Endothelial cell of umbilical vein (primary cell): ENCODE measurements at regions not wholly inside any gene's neighbourhood (a gene's known extent, or its start where the extent isn't known, plus 50 kb on each side); places are given as distances from the start of the nearest gene placed in this dataset.

ENCODE experiments used
- BruUV-seq: library from RNA; stranded (reverse); fragments of 400-500 nt; replicated peaks from 2 replicates; lab custom pipeline; 2021; lab: Mats Ljungman, UMichigan
- CTCF ChIA-PET: fragments of 300-600, 350-600 bp; sonication (Branson Sonifier 250); formaldehyde crosslinking; loops from one replicate; lab custom pipeline; 2021; ENCODE audit warnings: antibody characterized with exemption, inconsistent platforms; lab: Charles Lee
- POLR2A ChIA-PET: fragments of 300-600, 350-600 bp; sonication (Branson Sonifier 250); formaldehyde crosslinking; loops from one replicate; lab custom pipeline; 2021; ENCODE audit warnings: antibody characterized with exemption, inconsistent platforms; lab: Charles Lee
- DNase-seq: peaks from one replicate; pipeline ENCODE4 v3.0.0-alpha.2; 2011; ENCODE audit warnings: low read depth, low spot score
- FAIRE-seq: peaks from 2 replicates; lab custom pipeline; 2011; peaks lifted over from hg19 to GRCh38; lab: Jason Lieb, UNC
- H2AFZ ChIP-seq: 2 replicates; pipeline ENCODE4 v1.6.0; 2012; ENCODE audit warnings: low read depth, low read length, control low read depth, inconsistent platforms
- H3K27ac ChIP-seq: 2 replicates; pipeline ENCODE4 v1.5.1; 2011; ENCODE audit warnings: low read depth, mild to moderate bottlenecking, control low read depth, low read length, moderate library complexity; ENCODE audit not compliant: insufficient read depth
- H3K27me3 ChIP-seq, 2 experiments: 2 replicates each; pipeline versions ENCODE4 v1.6.0 to v1.6.1; 2011; ENCODE audit warnings: low read length in 2 of 2, mixed read lengths in 1 of 2; ENCODE audit not compliant: control insufficient read depth in 2 of 2, insufficient read depth in 2 of 2
- H3K36me3 ChIP-seq, 2 experiments: 2 replicates in 1 of 2; 3 replicates in 1 of 2; pipeline ENCODE4 v1.5.1; 2011; ENCODE audit warnings: low read length in 2 of 2, mild to moderate bottlenecking in 1 of 2, moderate library complexity in 1 of 2; ENCODE audit not compliant: control insufficient read depth in 2 of 2, insufficient read depth in 2 of 2; ENCODE audit errors: extremely low read depth in 1 of 2
- H3K4me1 ChIP-seq: 3 replicates; pipeline ENCODE4 v1.5.1; 2011; ENCODE audit warnings: mild to moderate bottlenecking, low read length; ENCODE audit not compliant: control insufficient read depth, insufficient read depth; ENCODE audit errors: extremely low read depth
- H3K4me2 ChIP-seq: 2 replicates; pipeline ENCODE4 v1.6.1; 2011; ENCODE audit warnings: low read length, control low read depth, mixed read lengths; ENCODE audit not compliant: insufficient read depth
- H3K4me3 ChIP-seq, 3 experiments: fragments of 200-600 bp in 1 of 3; sonication (generic), shearing (Covaris generic) in 1 of 3; replicated peaks in 1 of 3; 2 replicates each; pipeline ENCODE4 v1.5.1; 2011 to 2016; ENCODE audit warnings: control low read depth in 3 of 3, low read length in 3 of 3, mild to moderate bottlenecking in 2 of 3, inconsistent platforms in 1 of 3, low read depth in 1 of 3, moderate library complexity in 1 of 3; ENCODE audit not compliant: insufficient read depth in 1 of 3
- H3K79me2 ChIP-seq: 2 replicates; pipeline ENCODE4 v1.6.0; 2012; ENCODE audit warnings: low read length, inconsistent platforms; ENCODE audit not compliant: control insufficient read depth, insufficient read depth
- H3K9ac ChIP-seq: replicated peaks from 2 replicates; pipeline ENCODE3; 2011; ENCODE audit warnings: low read length, control low read depth; ENCODE audit not compliant: insufficient read depth; ENCODE audit errors: extremely low read depth
- H3K9me1 ChIP-seq: replicated peaks from 3 replicates; pipeline ENCODE4 v1.6.0; 2011; ENCODE audit warnings: mild to moderate bottlenecking, low read length; ENCODE audit not compliant: control insufficient read depth, insufficient read depth; ENCODE audit errors: extremely low read depth
- H3K9me3 ChIP-seq: replicated peaks from 2 replicates; pipeline ENCODE4 v1.5.1; 2012; ENCODE audit warnings: low read length, inconsistent platforms; ENCODE audit not compliant: control insufficient read depth, insufficient read depth
- H4K20me1 ChIP-seq: replicated peaks from 2 replicates; pipeline ENCODE3; 2011; ENCODE audit warnings: mild to moderate bottlenecking, low read length; ENCODE audit not compliant: control insufficient read depth, insufficient read depth; ENCODE audit errors: extremely low read depth
- CTCF ChIP-seq, 2 donors: IDR thresholded peaks; 1 replicate in 1 of 2; 2 replicates in 1 of 2; pipeline ENCODE4 v1.5.1; 2011; ENCODE audit warnings: low read length in 2 of 2, mild to moderate bottlenecking in 2 of 2, moderate library complexity in 2 of 2, control low read depth in 1 of 2, inconsistent platforms in 1 of 2, low read depth in 1 of 2; ENCODE audit not compliant: insufficient read depth in 1 of 2; ENCODE audit errors: extremely low read depth in 1 of 2
- EZH2 ChIP-seq: IDR thresholded peaks from 2 replicates; pipeline ENCODE4 v1.6.1; 2012; ENCODE audit warnings: borderline replicate concordance, low read depth, mild to moderate bottlenecking, moderate library complexity, low read length, inconsistent platforms; ENCODE audit not compliant: severe bottlenecking
- FOS ChIP-seq: IDR thresholded peaks from 2 replicates; pipeline ENCODE4 v1.6.1; 2011; ENCODE audit warnings: mild to moderate bottlenecking, low read length, moderate library complexity, borderline replicate concordance; ENCODE audit not compliant: insufficient read depth
- GATA2 ChIP-seq: IDR thresholded peaks from 2 replicates; pipeline ENCODE4 v1.7.0; 2011; ENCODE audit warnings: low read depth, mild to moderate bottlenecking, moderate library complexity, mixed read lengths, low read length; ENCODE audit not compliant: insufficient read length, insufficient read depth
- JUN ChIP-seq: IDR thresholded peaks from 2 replicates; pipeline ENCODE4 v1.6.1; 2011; ENCODE audit warnings: borderline replicate concordance, low read depth; ENCODE audit not compliant: insufficient read length, insufficient read depth
- MYC ChIP-seq: IDR thresholded peaks from one replicate; pipeline ENCODE4 v1.6.1; 2011; ENCODE audit warnings: mild to moderate bottlenecking, low read depth, low read length
- POLR2A ChIP-seq: IDR thresholded peaks from 2 replicates; pipeline ENCODE4 v1.6.1; 2012; ENCODE audit warnings: low read depth, mild to moderate bottlenecking, control low read depth, low read length
- POLR2AphosphoS5 ChIP-seq: IDR thresholded peaks from 2 replicates; pipeline ENCODE4 v1.6.1; 2012; ENCODE audit warnings: low read depth, mild to moderate bottlenecking, control low read depth, low read length, moderate library complexity; ENCODE audit not compliant: insufficient read depth
- dilution Hi-C: fragments of 300-500 bp; cut with MboI; formaldehyde crosslinking; loops from one replicate; pipeline ENCODE4 v1.15.0; 2019; ENCODE audit warnings: low sequenced_read_pairs; ENCODE audit not compliant: extremely low pct_ligation_motif_present
- intact Hi-C: fragments of 100-400 bp; cut with micrococcal nuclease; formaldehyde crosslinking; loops from one replicate; pipeline ENCODE4 v1.10.0; 2022
- TF ChIP-seq, protein P1 (sequence below): IDR thresholded peaks from 2 replicates; pipeline ENCODE4 v1.6.1; 2011; ENCODE audit not compliant: insufficient read depth, insufficient read length

- no peaks in the 10 kb centered on the region for H3K79me2 ChIP-seq
- POLR2A ChIA-PET, result no interaction called here
- H3K4me1 ChIP-seq, result no peaks in the 10 kb centered on the region
- no peaks in the 10 kb centered on the region for H3K9me1 ChIP-seq
- intact Hi-C loops (loop anchor here (10.0 kb wide), 1 partner anchor 365 kb away; no protein-coding TSS in a partner anchor), dilution Hi-C loops (no loop called here)
- no peak overlapping the region for H3K4me3 ChIP-seq
- no peaks in the 10 kb centered on the region for H3K9me3 ChIP-seq
- H3K4me2 ChIP-seq, result no peak overlapping the region
- FAIRE-seq, result no peak
- no peaks in the 10 kb centered on the region for H3K27me3 ChIP-seq
- no peaks in the 10 kb centered on the region for H4K20me1 ChIP-seq
- H3K27ac ChIP-seq, result no peak overlapping the region
- CTCF ChIA-PET, result interaction anchor here (1.0 kb wide), 1 partner anchor 10 kb away, joined by 3 read pairs; no protein-coding TSS in a partner anchor
- no peak overlapping the region for H2AFZ ChIP-seq
- no peaks in the 10 kb centered on the region for H3K36me3 ChIP-seq
- no peak for DNase-seq
- TF ChIP-seq, protein P1, sequence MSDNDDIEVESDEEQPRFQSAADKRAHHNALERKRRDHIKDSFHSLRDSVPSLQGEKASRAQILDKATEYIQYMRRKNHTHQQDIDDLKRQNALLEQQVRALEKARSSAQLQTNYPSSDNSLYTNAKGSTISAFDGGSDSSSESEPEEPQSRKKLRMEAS, result no peak
- TF ChIP-seq GATA2 (no peak), JUN (no peak), CTCF (IDR thresholded peaks at IDR 0.05; ENCODE audit: extremely low read depth in 1 of 2, insufficient read depth in 1 of 2, low read depth in 1 of 2, low read length in 2 of 2) (no peak), FOS (no peak), POLR2AphosphoS5 (no peak), POLR2A (no peak), EZH2 (no peak), MYC (no peak)
- H3K9ac ChIP-seq, result no peak overlapping the region
- no TSS peak for BruUV-seq
Measured at GRCh38 chr3:104989878-104990277, 376.8 kb upstream of the ALCAM start.
